ENCODE measurements at regions not wholly inside any gene's neighbourhood (a gene's known extent, or its start where the extent isn't known, plus 50 kb on each side); places are given as distances from the start of the nearest gene placed in this dataset.

- POLR2A ChIA-PET, result no interaction called here
- Mint-ChIP-seq H3K4me3 (no peak overlapping the region), H3K4me1 (ENCODE audit: low read depth) (no peaks in the 10 kb centered on the region), H3K27ac (no peak overlapping the region), H3K27me3 (no peaks in the 10 kb centered on the region), H3K36me3 (ENCODE audit: low read depth) (no peaks in the 10 kb centered on the region), H3K9me3 (peaks cover 6% of the 10 kb centered on the region)
- CTCF ChIA-PET, result no interaction called here
- no peak for DNase-seq
- intact Hi-C loops (cut with micrococcal nuclease), result no loop called here
- ATAC-seq, result no peak
- no peak for TF ChIP-seq CTCF (IDR thresholded peaks at IDR 0.05)
These were observed 507.1 kb upstream of the ID2 start for GRCh38 chr2:8174641-8175257.

- H3K4me3 Mint-ChIP-seq, result no peak overlapping the region
- peaks cover 6% of the 10 kb centered on the region for H3K9me3 Mint-ChIP-seq
- CTCF ChIA-PET, result interaction anchor here (0.6 kb wide), 1 partner anchor 513 kb away, joined by 3 read pairs; no protein-coding TSS in a partner anchor
- no peak overlapping the region for H3K27ac Mint-ChIP-seq
- no peak for TF ChIP-seq CTCF (IDR thresholded peaks at IDR 0.05)
- POLR2A ChIA-PET, result no interaction called here
- no peaks in the 10 kb centered on the region for H3K4me1 Mint-ChIP-seq (ENCODE audit: low read depth)
- intact Hi-C loops (cut with micrococcal nuclease), result no loop called here
- DNase-seq (no peak), ATAC-seq (no peak)
- H3K27me3 Mint-ChIP-seq, result no peaks in the 10 kb centered on the region
- no peaks in the 10 kb centered on the region for H3K36me3 Mint-ChIP-seq (ENCODE audit: low read depth)
These were observed 505.0 kb upstream of the ID2 start for GRCh38 chr2:8176887-8177286.

GRCh38 chr2:8177566-8177965 lies 504.3 kb upstream of the ID2 start:
- H3K9me3 Mint-ChIP-seq, result peaks cover 6% of the 10 kb centered on the region
- intact Hi-C loops (cut with micrococcal nuclease), result no loop called here
- H3K4me3 Mint-ChIP-seq, result no peak overlapping the region
- no peaks in the 10 kb centered on the region for H3K27me3 Mint-ChIP-seq
- ATAC-seq (no peak), DNase-seq (no peak)
- no peak for TF ChIP-seq CTCF (IDR thresholded peaks at IDR 0.05)
- ChIA-PET POLR2A (no interaction called here), CTCF (no interaction called here)
- H3K27ac Mint-ChIP-seq, result no peak overlapping the region
- no peaks in the 10 kb centered on the region for H3K4me1 Mint-ChIP-seq (ENCODE audit: low read depth)
- H3K36me3 Mint-ChIP-seq (ENCODE audit: low read depth), result no peaks in the 10 kb centered on the region

- Mint-ChIP-seq H3K36me3 (ENCODE audit: low read depth) (no peaks in the 10 kb centered on the region), H3K27me3 (no peaks in the 10 kb centered on the region), H3K27ac (no peak overlapping the region), H3K4me1 (ENCODE audit: low read depth) (no peaks in the 10 kb centered on the region), H3K9me3 (peaks cover 6% of the 10 kb centered on the region), H3K4me3 (no peak overlapping the region)
- ATAC-seq, result no peak
- POLR2A ChIA-PET, result interaction anchor here (0.6 kb wide), 1 partner anchor 558 kb away, joined by 5 read pairs; no protein-coding TSS in a partner anchor
- no peak for TF ChIP-seq CTCF (IDR thresholded peaks at IDR 0.05)
- intact Hi-C loops (cut with micrococcal nuclease), result no loop called here
- no peak for DNase-seq
- CTCF ChIA-PET, result no interaction called here
These were observed 502.9 kb upstream of the ID2 start for GRCh38 chr2:8178911-8179310.

- Mint-ChIP-seq H3K4me3 (no peak overlapping the region), H3K36me3 (ENCODE audit: low read depth) (no peaks in the 10 kb centered on the region), H3K27ac (no peak overlapping the region), H3K4me1 (ENCODE audit: low read depth) (no peaks in the 10 kb centered on the region), H3K9me3 (peaks cover 1% of the 10 kb centered on the region), H3K27me3 (no peaks in the 10 kb centered on the region)
- POLR2A ChIA-PET, result no interaction called here
- CTCF ChIA-PET, result no interaction called here
- no peak for TF ChIP-seq CTCF (IDR thresholded peaks at IDR 0.05)
- no peak for DNase-seq
- intact Hi-C loops (cut with micrococcal nuclease), result no loop called here
- ATAC-seq, result no peak
These were observed 492.5 kb upstream of the ID2 start for GRCh38 chr2:8189316-8189715.
